Kidney capillary endothelial cell (primary cell): ENCODE measurements at regions not wholly inside any gene's neighbourhood (a gene's known extent, or its start where the extent isn't known, plus 50 kb on each side); places are given as distances from the start of the nearest gene placed in this dataset.
"Not testable (repeated sequence)": the region's sequence is repeated elsewhere in the genome, so short reads cannot be mapped to it uniquely, and the experiment has no call there.

ENCODE experiments used
- DNase-seq: peaks from one replicate; pipeline ENCODE4 v3.0.0-alpha.2; 2018; ENCODE audit warnings: low spot score

- DNase-seq = no peak
Measured at GRCh38 chr3:159371961-159372360, 570.1 kb downstream of the MFSD1 start.

- no peak for DNase-seq
Measured at GRCh38 chr3:159378396-159379194, 576.7 kb downstream of the MFSD1 start.

GRCh38 chr3:159380891-159381290, 579.0 kb downstream of the MFSD1 start:
- no peak for DNase-seq

GRCh38 chr3:159390656-159391212, 588.9 kb downstream of the MFSD1 start:
- no peak for DNase-seq

- DNase-seq = not testable (repeated sequence)
Measured at GRCh38 chr3:159397683-159398082, 591.0 kb upstream of the IL12A start.

GRCh38 chr3:159401069-159401468, 587.6 kb upstream of the IL12A start:
- no peak for DNase-seq

GRCh38 chr3:159409711-159410110, 578.9 kb upstream of the IL12A start:
- not testable (repeated sequence) for DNase-seq

- DNase-seq = no peak
Measured at GRCh38 chr3:159413319-159413718, 575.3 kb upstream of the IL12A start.

GRCh38 chr3:159416856-159417255, 571.8 kb upstream of the IL12A start:
- DNase-seq = no peak

GRCh38 chr3:159417761-159418160, 570.9 kb upstream of the IL12A start:
- no peak for DNase-seq

- peak; percentile 13 for DNase-seq
Measured at GRCh38 chr3:159418571-159419526, 569.8 kb upstream of the IL12A start.

GRCh38 chr3:159429702-159430101, 558.9 kb upstream of the IL12A start:
- no peak for DNase-seq

GRCh38 chr3:159432682-159433340, 555.8 kb upstream of the IL12A start:
- peak; percentile 4 for DNase-seq

- no peak for DNase-seq
Measured at GRCh38 chr3:159439346-159439745, 549.3 kb upstream of the IL12A start.

GRCh38 chr3:159441279-159441678, 547.4 kb upstream of the IL12A start:
- DNase-seq = no peak

- no peak for DNase-seq
Measured at GRCh38 chr3:159443266-159443665, 545.4 kb upstream of the IL12A start.

- DNase-seq = no peak
Measured at GRCh38 chr3:159447841-159448240, 540.8 kb upstream of the IL12A start.

- DNase-seq = no peak
Measured at GRCh38 chr3:159448902-159449301, 539.7 kb upstream of the IL12A start.

GRCh38 chr3:159451067-159451466, 537.6 kb upstream of the IL12A start:
- DNase-seq = no peak

GRCh38 chr3:159451482-159451881, 537.2 kb upstream of the IL12A start:
- no peak for DNase-seq

GRCh38 chr3:159453036-159453435, 535.6 kb upstream of the IL12A start:
- no peak for DNase-seq

GRCh38 chr3:159453945-159454344, 534.7 kb upstream of the IL12A start:
- DNase-seq = no peak
